ENCODE measurements at regions not wholly inside any gene's neighbourhood (a gene's known extent, or its start where the extent isn't known, plus 50 kb on each side); places are given as distances from the start of the nearest gene placed in this dataset.

- Histone ChIP-seq H3K9me3 (no peaks in the 10 kb centered on the region), H3K27me3 (no peaks in the 10 kb centered on the region), H3K4me1 (no peaks in the 10 kb centered on the region), H3K36me3 (no peaks in the 10 kb centered on the region), H3K4me3 (no peak overlapping the region), H3K27ac (no peak overlapping the region)
- TF ChIP-seq CTCF (IDR thresholded peaks at IDR 0.05), result no peak
- no peak for TF ChIP-seq EP300 (IDR thresholded peaks at IDR 0.05; ENCODE audit: low read depth)
- TF ChIP-seq POLR2AphosphoS5 (IDR thresholded peaks at IDR 0.05), result no peak
- TF ChIP-seq POLR2A (IDR thresholded peaks at IDR 0.05), result no peak
- intact Hi-C loops (cut with DNase I; ENCODE audit: low total_unique reads) (no loop called here), in situ Hi-C loops (cut with MboI; ENCODE audit: low pct_ligation_motif_present in 1 of 4, low pct_unique_long_range_greater_than_20kb in 1 of 4, low sequenced_read_pairs in 3 of 4) (no loop called here)
- WGBS, 2 donors (ENCODE audit: low coverage in 1 of 2), result 55% methylated on average over 4 of the region's 4 CpGs; no CpG with 5 or more reads in 1 of the 2 donors
- DNase-seq, result no peak
These were observed 389.7 kb downstream of the RPS6KC1 start for GRCh38 chr1:213440766-213441165.

GRCh38 chr1:213443415-213443814 lies 392.4 kb downstream of the RPS6KC1 start:
- H3K9me3 ChIP-seq, result no peaks in the 10 kb centered on the region
- DNase-seq, result no peak
- TF ChIP-seq POLR2AphosphoS5 (IDR thresholded peaks at IDR 0.05) (no peak), EP300 (IDR thresholded peaks at IDR 0.05; ENCODE audit: low read depth) (no peak), CTCF (IDR thresholded peaks at IDR 0.05) (no peak), POLR2A (IDR thresholded peaks at IDR 0.05) (no peak)
- no peak overlapping the region for H3K4me3 ChIP-seq
- 85 to 88% methylated on average over 3 to 5 of the region's 5 CpGs for WGBS, 2 donors (ENCODE audit: low coverage in 1 of 2)
- H3K36me3 ChIP-seq, result no peaks in the 10 kb centered on the region
- intact Hi-C loops (cut with DNase I; ENCODE audit: low total_unique reads) (no loop called here), in situ Hi-C loops (cut with MboI; ENCODE audit: low pct_ligation_motif_present in 1 of 4, low pct_unique_long_range_greater_than_20kb in 1 of 4, low sequenced_read_pairs in 3 of 4) (no loop called here)
- no peaks in the 10 kb centered on the region for H3K4me1 ChIP-seq
- H3K27me3 ChIP-seq, result no peaks in the 10 kb centered on the region
- H3K27ac ChIP-seq, result no peak overlapping the region

GRCh38 chr1:213444224-213444623 lies 393.2 kb downstream of the RPS6KC1 start:
- Histone ChIP-seq H3K9me3 (no peaks in the 10 kb centered on the region), H3K4me3 (no peak overlapping the region), H3K36me3 (no peaks in the 10 kb centered on the region), H3K4me1 (no peaks in the 10 kb centered on the region), H3K27me3 (no peaks in the 10 kb centered on the region), H3K27ac (no peak overlapping the region)
- in situ Hi-C loops (cut with MboI; ENCODE audit: low pct_ligation_motif_present in 1 of 4, low pct_unique_long_range_greater_than_20kb in 1 of 4, low sequenced_read_pairs in 3 of 4), result no loop called here
- TF ChIP-seq CTCF (IDR thresholded peaks at IDR 0.05), result no peak
- DNase-seq, result no peak
- intact Hi-C loops (cut with DNase I; ENCODE audit: low total_unique reads), result no loop called here
- 66% methylated on average over 6 of the region's 6 CpGs; no CpG with 5 or more reads in 1 of the 2 donors for WGBS, 2 donors (ENCODE audit: low coverage in 1 of 2)

GRCh38 chr1:213446496-213446895 lies 395.5 kb downstream of the RPS6KC1 start:
- Histone ChIP-seq H3K4me3 (no peak overlapping the region), H3K4me1 (no peaks in the 10 kb centered on the region), H3K9me3 (no peaks in the 10 kb centered on the region), H3K36me3 (no peaks in the 10 kb centered on the region), H3K27ac (no peak overlapping the region), H3K27me3 (no peaks in the 10 kb centered on the region)
- 45 to 63% methylated on average over 3 to 5 of the region's 5 CpGs for WGBS, 2 donors (ENCODE audit: low coverage in 1 of 2)
- TF ChIP-seq CTCF (IDR thresholded peaks at IDR 0.05), result no peak
- TF ChIP-seq POLR2A (IDR thresholded peaks at IDR 0.05), result no peak
- no peak for TF ChIP-seq EP300 (IDR thresholded peaks at IDR 0.05; ENCODE audit: low read depth)
- no peak for TF ChIP-seq POLR2AphosphoS5 (IDR thresholded peaks at IDR 0.05)
- intact Hi-C loops (cut with DNase I; ENCODE audit: low total_unique reads), result no loop called here
- in situ Hi-C loops (cut with MboI; ENCODE audit: low pct_ligation_motif_present in 1 of 4, low pct_unique_long_range_greater_than_20kb in 1 of 4, low sequenced_read_pairs in 3 of 4), result no loop called here
- no peak for DNase-seq
